ENCODE measurements at regions not wholly inside any gene's neighbourhood (a gene's known extent, or its start where the extent isn't known, plus 50 kb on each side); places are given as distances from the start of the nearest gene placed in this dataset.
"Not testable (repeated sequence)": the region's sequence is repeated elsewhere in the genome, so short reads cannot be mapped to it uniquely, and the experiment has no call there.

- no peak for DNase-seq
These were observed 296.6 kb downstream of the ADGRD1 start for GRCh38 chr12:131250028-131250950.

DNA sequence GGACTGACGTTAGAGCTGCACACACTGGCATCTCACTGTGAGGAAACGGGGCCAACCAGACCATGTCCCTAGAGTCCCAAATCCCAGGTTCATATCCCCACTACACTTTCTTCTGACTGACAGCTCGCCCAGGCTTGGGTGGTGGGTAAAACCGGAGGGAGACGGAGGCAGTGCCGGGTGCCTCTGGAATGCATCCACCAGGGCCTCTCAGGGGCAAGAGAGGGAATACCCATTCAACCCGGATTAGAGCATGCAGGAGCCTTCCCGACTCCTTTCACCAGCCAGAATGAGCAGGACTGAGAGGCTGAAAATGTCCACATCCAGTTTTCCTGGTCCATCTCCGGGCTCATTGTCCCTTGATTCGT, 297.2 kb downstream of the ADGRD1 start:
- DNase-seq: no peak

DNA sequence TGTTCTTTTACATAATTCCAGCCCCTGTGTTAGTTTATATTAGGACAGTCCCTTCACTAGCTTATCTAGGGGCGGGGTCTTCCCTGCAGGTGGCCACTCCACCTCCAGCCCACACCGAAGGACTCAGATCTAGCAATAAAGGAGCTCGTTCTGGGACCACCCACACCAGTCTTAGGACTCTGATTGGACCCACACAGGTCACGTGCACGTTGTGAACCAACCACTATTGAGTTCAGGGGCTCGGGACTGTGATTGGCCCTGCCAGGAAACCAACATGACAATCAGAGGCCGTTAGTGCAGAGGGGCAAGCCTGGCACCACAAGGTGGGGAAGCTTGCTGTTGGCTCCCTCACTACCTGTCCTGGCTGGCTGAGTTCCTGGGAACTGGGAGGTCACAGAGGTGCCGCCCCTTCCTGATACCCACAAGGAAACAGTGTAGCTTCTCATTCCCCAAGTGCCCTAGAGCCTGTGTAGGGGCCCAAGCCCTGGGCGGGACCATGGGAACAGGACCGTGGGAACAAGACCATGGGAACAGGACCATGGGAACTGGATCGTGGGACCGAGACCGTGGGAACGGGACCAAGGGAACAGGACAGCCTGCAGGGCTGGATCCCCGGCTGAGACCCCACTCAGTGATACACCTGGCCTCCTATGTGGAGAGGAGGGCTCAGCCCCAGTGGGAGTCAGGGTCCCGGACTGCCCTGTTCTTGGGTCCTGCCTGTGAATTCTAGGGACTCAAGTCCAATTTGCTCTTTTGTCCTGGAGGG, 297.8 kb downstream of the ADGRD1 start:
- DNase-seq: no peak

DNA sequence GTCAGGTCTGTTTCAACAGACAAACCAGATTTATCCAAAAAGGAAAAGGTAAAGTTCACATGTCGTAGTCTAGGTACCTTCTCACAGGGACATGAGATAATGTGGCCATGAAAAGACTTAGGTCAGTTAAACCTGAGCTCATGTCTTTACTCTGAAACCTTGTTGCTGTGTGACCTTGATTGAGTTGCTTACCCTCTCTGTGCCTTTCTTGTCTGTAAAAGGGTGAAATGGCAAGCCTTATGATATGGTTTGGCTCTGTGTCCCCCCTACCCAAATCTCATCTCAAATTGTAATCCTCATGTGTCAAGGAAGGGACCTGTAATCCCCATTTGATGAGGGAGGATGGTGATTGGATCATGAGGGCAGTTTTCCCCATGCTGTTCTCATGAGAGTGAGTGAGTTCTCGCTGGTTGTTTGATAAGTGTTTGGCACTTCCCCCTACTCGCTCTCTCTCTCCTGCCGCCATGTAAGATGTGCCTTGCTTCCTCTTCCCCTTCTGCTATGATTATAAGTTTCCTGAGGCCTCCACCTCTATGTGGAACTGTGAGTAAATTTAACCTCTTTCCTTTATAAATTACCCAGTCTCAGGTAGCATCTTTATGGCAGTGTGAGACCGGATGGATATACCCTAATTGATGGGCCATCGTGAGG, 299.8 kb downstream of the ADGRD1 start:
- DNase-seq: no peak

- DNase-seq: no peak
These were observed 300.7 kb downstream of the ADGRD1 start for GRCh38 chr12:131254374-131254773.

GRCh38 chr12:131258398-131258797, 304.7 kb downstream of the ADGRD1 start:
- no peak for DNase-seq

DNA sequence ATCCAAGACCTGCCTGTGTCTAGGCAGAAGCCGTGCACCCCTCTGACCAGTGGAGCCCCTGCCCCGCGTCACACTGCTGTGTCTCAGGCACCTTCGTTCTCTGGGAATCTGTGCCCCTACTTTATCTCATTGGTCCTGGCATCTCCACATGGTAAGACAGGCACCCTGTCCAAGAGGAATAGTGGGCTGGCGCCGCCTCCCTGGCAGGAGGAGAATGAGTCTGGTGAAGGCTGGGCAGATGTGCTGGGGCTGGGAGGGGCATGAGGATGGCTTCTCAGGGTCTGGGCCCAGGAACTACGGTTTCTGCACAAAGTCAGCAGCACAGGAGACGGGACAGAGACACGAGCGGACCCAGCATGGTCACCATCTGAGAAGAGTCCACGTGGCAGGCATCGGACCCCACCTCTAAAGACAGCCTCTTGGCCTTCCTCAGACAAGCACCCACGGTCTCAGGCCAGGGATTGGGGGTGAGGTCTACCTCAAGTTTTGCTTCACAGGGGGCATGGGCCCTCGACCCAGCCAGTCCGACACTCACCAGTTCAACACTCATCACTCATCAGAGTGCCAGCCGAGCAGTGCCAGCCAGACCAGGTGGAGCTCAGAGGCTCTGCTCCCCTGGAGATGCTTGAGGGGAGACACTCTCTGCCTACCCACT, 306.7 kb downstream of the ADGRD1 start:
- DNase-seq: no peak

DNA sequence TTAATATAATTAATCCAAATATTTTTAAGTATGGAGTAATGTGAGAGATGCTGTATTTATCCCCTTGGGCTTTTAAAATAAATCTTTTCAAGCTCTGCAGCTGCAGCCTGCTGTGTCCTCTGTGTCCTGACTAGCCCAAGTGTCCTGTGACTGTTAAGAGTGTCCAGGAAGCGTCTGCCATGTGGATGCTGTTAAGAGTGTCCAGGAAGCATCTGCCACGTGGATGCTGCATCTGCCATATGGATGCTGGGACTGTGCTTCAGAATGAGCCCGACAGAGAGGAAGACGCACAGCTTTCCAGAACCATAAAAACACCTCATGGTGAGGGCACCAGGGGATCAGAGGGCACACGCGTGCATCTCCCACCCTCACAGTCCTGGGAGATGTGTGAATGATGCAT, 307.2 kb downstream of the ADGRD1 start:
- DNase-seq: no peak

- no peak for DNase-seq
These were observed 308.2 kb downstream of the ADGRD1 start for GRCh38 chr12:131261906-131262305.

DNA sequence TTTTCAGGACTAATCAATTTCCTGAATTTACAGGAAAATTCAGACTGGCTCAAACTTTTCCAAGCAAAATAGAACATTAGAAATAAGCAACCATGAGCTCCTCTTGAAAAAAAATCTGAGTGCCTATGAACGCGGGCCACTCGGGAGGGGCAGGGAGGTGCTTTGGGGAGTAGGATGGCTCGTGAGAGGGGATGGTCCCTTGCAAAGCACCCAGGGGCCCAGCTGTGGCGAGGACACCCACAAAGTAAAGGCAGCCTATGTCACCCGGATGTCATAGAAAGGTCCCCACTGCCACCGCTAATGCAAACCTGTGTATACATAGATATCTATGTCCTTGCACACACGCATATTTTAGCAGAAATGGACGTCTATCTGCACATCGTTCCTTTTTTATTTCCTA, 309.9 kb downstream of the ADGRD1 start:
- no peak for DNase-seq

DNA sequence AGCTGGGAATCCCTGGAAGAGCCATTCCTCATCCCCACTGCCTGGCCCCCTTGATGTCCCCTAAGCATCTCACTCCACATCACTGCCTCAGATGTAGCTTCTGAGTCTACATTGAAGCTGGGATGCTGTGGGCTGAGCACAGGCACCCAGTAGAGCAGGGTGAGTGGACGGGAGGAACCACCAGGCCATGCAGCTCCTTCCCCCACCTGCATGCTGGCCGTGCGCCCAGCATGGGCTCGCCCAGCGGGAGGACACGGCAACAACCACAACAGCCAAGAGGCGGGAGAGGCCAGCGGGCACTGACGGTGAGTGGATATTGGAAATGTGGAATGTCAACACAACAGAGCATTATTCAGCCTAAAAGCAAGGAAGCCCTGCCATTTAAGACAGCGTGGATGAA, 310.9 kb downstream of the ADGRD1 start:
- DNase-seq: no peak

- no peak for DNase-seq
These were observed 313.1 kb downstream of the ADGRD1 start for GRCh38 chr12:131266591-131267467.

DNA sequence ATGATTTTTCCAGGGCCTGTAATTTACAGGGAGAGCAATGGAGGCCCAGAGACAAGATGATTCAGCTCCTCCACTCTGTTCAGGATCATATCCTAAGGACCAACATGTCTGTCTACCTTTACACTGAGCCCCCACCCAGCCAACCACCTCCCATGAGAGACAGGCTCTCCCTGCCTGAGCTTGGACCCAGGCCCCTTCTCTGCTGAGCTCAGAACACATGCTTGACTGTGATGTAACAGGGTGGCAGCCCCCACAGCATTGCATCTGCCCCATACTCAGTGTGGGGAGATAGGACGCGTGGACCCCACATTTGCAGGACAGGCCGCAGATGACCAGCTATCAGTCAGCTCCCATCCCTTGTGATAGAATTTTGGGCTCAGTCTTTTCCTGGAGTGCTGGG, 313.9 kb downstream of the ADGRD1 start:
- DNase-seq: no peak

GRCh38 chr12:131268123-131268522, 314.4 kb downstream of the ADGRD1 start:
- DNase-seq: peak in 3 of 14 donors; percentile 5 to 52 (median 14)

DNA sequence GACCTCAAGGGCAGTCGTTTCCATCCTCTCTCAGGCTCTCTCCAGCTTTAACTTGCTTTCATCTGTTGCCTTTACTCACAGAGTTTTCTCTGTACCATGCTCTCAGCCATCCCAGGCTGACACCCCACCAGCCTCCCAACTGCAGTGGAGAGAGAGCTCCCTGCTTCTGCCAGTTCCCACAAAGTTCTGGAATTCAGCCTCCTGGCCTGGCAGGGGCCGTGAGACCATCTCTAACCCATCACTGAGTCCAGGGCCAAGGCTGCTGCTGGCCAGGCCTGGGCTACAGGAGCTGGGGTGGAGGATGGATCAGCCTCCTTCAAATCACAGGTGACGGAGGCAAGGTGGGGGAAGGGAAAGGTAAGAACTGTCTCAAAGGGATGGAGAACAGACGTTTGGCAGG, 314.9 kb downstream of the ADGRD1 start:
- DNase-seq: not testable (repeated sequence)

DNA sequence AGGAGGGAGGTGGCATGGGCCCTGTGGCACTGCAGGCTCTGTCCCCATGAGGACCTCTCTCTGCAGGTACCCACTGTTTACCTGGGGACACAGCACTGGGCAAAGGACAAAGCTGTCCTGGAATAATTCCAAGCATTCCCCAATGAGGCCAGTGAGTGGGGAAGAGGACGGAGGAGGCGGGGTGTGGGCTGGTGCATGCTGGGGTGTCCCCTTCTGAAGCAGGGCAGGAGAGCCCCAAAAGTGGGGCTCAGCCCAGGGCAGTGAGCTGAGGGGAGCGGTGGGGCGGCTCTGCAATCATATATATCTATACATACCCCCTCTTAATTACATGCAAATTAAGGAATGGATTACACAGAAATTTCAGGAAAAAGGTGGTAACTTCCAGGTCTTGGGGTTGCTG, 315.8 kb downstream of the ADGRD1 start:
- no peak for DNase-seq

GRCh38 chr12:131269977-131270376, 316.3 kb downstream of the ADGRD1 start:
- DNase-seq: not testable (repeated sequence)

DNA sequence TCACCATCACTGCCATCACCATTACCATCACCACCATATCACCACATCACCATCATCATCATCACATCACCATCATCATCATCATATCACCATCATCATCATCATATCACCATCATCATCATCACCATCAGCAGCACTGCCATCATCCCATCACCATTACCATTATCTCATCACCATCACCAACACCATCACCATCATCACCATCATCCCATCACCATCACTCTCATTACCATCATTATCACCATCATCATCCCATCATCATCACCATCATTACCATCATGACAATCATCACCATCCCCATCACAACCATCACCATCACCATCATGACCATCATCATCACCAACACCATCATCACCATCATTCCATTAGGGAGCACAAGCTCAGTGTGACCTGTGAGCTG, 318.0 kb downstream of the ADGRD1 start:
- DNase-seq: no peak

- DNase-seq: not testable (repeated sequence)
These were observed 318.6 kb downstream of the ADGRD1 start for GRCh38 chr12:131272283-131272814.

DNA sequence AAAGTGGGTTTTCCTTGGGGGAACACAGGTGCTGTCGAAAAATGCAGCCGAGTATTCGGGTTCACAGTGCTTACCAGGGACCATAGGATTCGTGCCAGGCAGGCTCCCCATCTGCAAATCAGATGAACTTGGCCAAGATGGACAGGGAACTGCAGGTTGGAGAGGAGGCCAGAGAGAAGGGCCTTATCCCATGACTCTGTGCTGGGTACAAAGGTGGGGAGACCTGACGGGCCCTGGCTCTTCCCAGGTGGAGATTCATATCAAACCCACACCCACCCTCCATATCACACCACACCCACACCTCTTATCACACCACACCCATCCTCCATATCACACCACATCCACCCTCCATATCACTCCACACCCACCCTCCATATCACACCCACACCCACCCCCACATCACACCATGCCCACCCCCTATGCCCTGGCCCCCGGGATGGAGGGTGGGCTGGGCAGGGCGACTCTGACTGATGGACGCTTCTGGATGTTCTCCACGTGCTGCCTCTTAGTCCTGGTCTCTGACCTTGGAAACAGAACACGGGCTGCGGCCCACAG, 319.7 kb downstream of the ADGRD1 start:
- no peak for DNase-seq

GRCh38 chr12:131274061-131274460, 320.4 kb downstream of the ADGRD1 start:
- no peak for DNase-seq

Measured in C1 segment of cervical spinal cord (tissue), 14 donors.